NB4 (cell line): ENCODE measurements at regions not wholly inside any gene's neighbourhood (a gene's known extent, or its start where the extent isn't known, plus 50 kb on each side); places are given as distances from the start of the nearest gene placed in this dataset.

Source experiments
- DNase-seq: peaks from one replicate; pipeline ENCODE4 v3.0.0; 2010; ENCODE audit warnings: low read depth
- H3K4me3 ChIP-seq: one replicate; pipeline ENCODE4 v1.5.1; 2011; ENCODE audit warnings: mild to moderate bottlenecking, low read depth, low read length, moderate library complexity
- CTCF ChIP-seq: IDR thresholded peaks from one replicate; pipeline ENCODE4 v1.5.1; 2012; ENCODE audit warnings: low read depth, low read length
- MAX ChIP-seq: IDR thresholded peaks from 2 replicates; pipeline ENCODE4 v1.6.1; 2011; ENCODE audit warnings: low read depth, low read length
- MYC ChIP-seq: IDR thresholded peaks from 2 replicates; pipeline ENCODE4 v1.6.1; 2011; ENCODE audit warnings: low read depth, low read length
- POLR2A ChIP-seq: IDR thresholded peaks from 2 replicates; pipeline ENCODE4 v1.6.1; 2011; ENCODE audit warnings: mild to moderate bottlenecking; ENCODE audit not compliant: insufficient read length; ENCODE audit errors: extremely low read depth

- no peak overlapping the region for H3K4me3 ChIP-seq
- no peak for DNase-seq
- no peak for TF ChIP-seq MAX
- TF ChIP-seq CTCF: no peak
- TF ChIP-seq POLR2A: no peak
- no peak for TF ChIP-seq MYC
These were observed 1393.4 kb downstream of the STIM2 start for GRCh38 chr4:28254003-28254402.

- no peak for TF ChIP-seq POLR2A
- TF ChIP-seq CTCF: no peak
- no peak for TF ChIP-seq MAX
- H3K4me3 ChIP-seq: no peak overlapping the region
- DNase-seq: no peak
These were observed 1395.7 kb downstream of the STIM2 start for GRCh38 chr4:28256295-28256694.

GRCh38 chr4:28259951-28260350 is 1399.3 kb downstream of the STIM2 start:
- DNase-seq: no peak
- TF ChIP-seq POLR2A (no peak), CTCF (no peak), MAX (no peak), MYC (no peak)
- no peak overlapping the region for H3K4me3 ChIP-seq

- no peak for DNase-seq
- TF ChIP-seq MYC (no peak), MAX (no peak), POLR2A (no peak)
- no peak overlapping the region for H3K4me3 ChIP-seq
These were observed 1406.5 kb downstream of the STIM2 start for GRCh38 chr4:28267166-28267565.

- no peak overlapping the region for H3K4me3 ChIP-seq
- TF ChIP-seq MYC: no peak
- no peak for TF ChIP-seq MAX
- TF ChIP-seq CTCF: no peak
- TF ChIP-seq POLR2A: no peak
- DNase-seq: no peak
These were observed 1408.8 kb downstream of the STIM2 start for GRCh38 chr4:28269426-28269825.

GRCh38 chr4:28277931-28278330 is 1417.3 kb downstream of the STIM2 start:
- TF ChIP-seq CTCF (no peak), POLR2A (no peak), MAX (no peak), MYC (no peak)
- no peak overlapping the region for H3K4me3 ChIP-seq
- no peak for DNase-seq
